ENCODE measurements at regions not wholly inside any gene's neighbourhood (a gene's known extent, or its start where the extent isn't known, plus 50 kb on each side); places are given as distances from the start of the nearest gene placed in this dataset.

GRCh38 chr11:120032766-120033390 lies 105.0 kb downstream of the TRIM29 start:
- DNase-seq (ENCODE audit: low spot score), result no peak

GRCh38 chr11:120031612-120032600 lies 106.0 kb downstream of the TRIM29 start:
- DNase-seq (ENCODE audit: low spot score), result no peak

GRCh38 chr11:120031156-120031555 lies 106.8 kb downstream of the TRIM29 start:
- DNase-seq (ENCODE audit: low spot score), result no peak

DNA sequence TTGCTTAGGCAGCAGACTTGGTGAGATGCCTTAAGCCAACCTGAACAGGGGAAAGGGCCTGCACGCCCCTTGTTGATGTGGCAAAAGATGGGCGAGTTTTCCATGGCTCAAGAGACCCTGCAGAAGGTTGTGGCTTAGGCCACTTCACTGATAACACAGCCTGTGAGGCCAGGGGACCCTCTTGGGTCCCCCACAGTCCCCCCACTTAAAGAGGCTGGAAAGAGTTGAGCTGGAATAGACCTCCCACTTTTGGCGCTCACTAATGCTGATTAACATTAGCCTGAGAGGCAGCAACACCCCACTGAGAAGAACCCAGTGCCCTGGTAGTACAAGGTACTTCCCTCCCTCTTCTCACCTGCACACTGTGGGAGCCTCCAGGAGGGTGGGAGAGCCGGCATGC lies 107.5 kb downstream of the TRIM29 start:
- DNase-seq (ENCODE audit: low spot score), result no peak

DNA sequence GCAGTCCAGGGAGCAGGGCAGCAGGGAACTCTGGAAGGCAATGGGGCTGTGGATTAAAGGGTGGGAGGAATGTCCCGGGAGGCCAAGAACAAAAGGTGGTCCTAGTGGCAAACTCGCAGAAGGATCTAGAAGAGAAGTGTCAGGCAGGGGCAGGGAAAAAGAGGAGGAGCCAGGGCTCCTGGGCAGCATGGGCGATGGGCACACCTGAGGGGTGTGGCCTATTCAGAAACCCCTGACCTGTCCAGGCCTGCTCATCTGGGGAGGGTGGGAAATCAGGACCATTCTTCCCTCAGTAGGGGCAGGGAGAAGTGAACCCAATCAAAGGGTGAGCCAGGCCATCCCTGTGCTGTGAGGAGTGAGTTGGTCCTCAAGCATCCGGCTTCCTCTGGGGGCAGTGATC lies 108.6 kb downstream of the TRIM29 start:
- no peak for DNase-seq (ENCODE audit: low spot score)

GRCh38 chr11:120028897-120029258 lies 109.0 kb downstream of the TRIM29 start:
- no peak for DNase-seq (ENCODE audit: low spot score)

- no peak for DNase-seq (ENCODE audit: low spot score)
Observed at GRCh38 chr11:120028181-120028896, 109.6 kb downstream of the TRIM29 start.

GRCh38 chr11:120027546-120028180 lies 110.2 kb downstream of the TRIM29 start:
- no peak for DNase-seq (ENCODE audit: low spot score)

- DNase-seq (ENCODE audit: low spot score), result no peak
Observed at GRCh38 chr11:120025606-120026335, 112.1 kb downstream of the TRIM29 start.

DNA sequence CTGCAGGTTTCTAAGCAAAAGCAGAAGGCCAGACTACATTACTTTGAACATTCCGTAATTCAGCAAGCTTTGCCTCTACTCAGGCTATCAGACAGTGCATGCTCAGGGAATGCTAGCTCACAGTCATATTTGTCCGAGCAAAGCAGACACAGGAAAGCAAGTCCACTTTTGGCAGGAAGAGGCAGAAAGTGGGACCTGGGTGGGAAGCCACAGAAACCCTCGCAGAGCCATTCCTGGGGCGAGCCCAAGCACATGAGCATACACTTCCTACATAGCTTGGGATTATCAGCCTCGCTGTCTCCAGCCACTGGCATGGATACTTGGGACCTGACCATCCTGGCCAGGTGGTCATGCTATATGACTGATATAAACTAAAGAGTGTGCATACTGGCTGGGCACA lies 113.3 kb downstream of the TRIM29 start:
- no peak for DNase-seq (ENCODE audit: low spot score)

- no peak for DNase-seq (ENCODE audit: low spot score)
Observed at GRCh38 chr11:120024046-120024445, 113.9 kb downstream of the TRIM29 start.

DNA sequence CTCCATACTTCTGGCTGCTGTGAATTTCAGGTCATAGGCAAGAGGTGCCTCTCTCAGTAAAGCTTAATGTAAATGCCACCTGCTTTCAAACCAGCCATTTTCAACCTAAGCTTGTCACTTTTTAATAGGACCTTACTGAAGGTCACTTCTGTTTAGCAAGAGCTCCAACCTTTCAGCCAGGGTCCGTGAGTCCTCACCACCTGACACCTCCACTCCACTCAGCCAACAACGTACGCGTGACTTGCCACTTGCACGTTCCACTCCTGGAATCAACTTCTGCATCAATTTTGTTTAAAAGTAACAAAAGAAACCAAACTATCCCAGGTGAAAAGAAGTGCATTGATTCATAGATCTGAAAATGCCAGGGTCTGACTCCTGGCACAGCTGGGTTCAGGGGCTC lies 114.4 kb downstream of the TRIM29 start:
- DNase-seq (ENCODE audit: low spot score), result no peak

DNA sequence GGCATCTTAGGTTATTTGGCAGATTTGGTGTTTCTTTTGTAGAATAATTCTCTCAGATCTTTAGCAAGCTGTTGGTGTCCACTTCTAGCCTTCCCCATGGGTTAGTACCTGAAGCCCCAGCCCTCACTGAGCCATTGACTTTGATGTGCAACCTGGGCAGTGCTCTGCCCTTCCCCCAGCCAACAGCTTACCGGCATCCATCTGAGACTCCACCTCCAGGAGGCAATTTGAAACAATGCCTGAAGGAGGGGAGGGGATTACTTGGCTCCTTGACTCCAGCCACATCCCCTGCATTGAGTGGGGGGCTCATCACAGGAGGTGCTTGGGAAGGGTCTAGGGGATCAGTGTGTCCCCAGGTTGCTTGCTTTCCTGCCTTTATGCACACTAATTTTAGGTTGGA lies 114.8 kb downstream of the TRIM29 start:
- no peak for DNase-seq (ENCODE audit: low spot score)

- DNase-seq (ENCODE audit: low spot score), result no peak
Observed at GRCh38 chr11:120022617-120023016, 115.3 kb downstream of the TRIM29 start.

- no peak for DNase-seq (ENCODE audit: low spot score)
Observed at GRCh38 chr11:120021978-120022377, 115.9 kb downstream of the TRIM29 start.

- DNase-seq (ENCODE audit: low spot score), result no peak
Observed at GRCh38 chr11:120021391-120021953, 116.4 kb downstream of the TRIM29 start.

GRCh38 chr11:120020981-120021380 lies 116.9 kb downstream of the TRIM29 start:
- DNase-seq (ENCODE audit: low spot score), result no peak

DNA sequence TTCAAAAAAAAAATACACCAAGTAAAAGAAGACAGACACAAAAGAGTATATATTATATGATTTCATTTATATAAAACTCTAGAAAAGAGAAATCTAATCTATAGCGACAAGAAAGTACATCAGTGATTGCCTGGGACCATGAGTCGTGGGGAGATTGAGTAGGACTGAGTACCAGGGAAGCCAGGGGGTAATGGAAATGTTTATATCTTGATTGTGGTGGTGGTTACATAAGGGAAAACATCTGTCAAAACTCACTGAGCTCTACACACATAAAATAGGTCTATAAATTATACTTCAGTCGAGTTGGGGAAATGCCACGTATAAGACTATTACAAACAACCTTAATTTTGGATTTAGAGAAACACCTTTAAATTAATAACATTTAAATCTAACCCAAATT lies 117.4 kb downstream of the TRIM29 start:
- DNase-seq (ENCODE audit: low spot score), result no peak

- DNase-seq (ENCODE audit: low spot score), result no peak
Observed at GRCh38 chr11:120019191-120019590, 118.7 kb downstream of the TRIM29 start.

DNA sequence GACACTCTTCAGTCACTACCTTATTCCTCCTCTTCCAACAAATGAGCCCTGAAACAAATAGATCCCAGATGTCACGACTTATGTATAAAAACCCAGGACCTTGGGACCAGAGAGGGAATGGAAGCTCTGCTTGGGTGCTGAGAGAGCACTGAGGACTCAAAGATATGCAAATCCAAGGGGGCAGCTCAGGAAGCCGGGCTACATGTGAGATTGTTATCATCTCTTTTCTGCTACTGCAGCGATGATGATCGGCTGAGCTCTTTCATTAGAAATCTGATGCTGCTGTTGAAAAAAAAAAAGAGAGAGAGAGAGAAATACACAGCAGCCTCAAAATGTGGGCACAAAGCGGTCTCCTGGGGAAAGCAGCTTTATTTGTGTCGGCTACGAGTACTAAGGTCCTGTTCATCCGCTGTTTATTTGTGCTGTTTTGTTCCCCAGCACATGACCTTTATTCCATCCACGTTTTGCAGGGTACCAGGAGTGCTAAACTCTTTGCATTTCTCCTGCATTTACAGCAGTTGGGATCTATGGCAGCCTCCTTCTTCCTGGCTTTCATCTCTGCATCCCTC lies 120.2 kb downstream of the TRIM29 start:
- no peak for DNase-seq (ENCODE audit: low spot score)
